ENCODE measurements at regions not wholly inside any gene's neighbourhood (a gene's known extent, or its start where the extent isn't known, plus 50 kb on each side); places are given as distances from the start of the nearest gene placed in this dataset.

- no peak for DNase-seq (ENCODE audit: low read depth)
Observed at GRCh38 chr2:150944315-150944714, 317.3 kb downstream of the RBM43 start.

GRCh38 chr2:150939087-150939486, 322.6 kb downstream of the RBM43 start:
- TF ChIP-seq, protein P1, sequence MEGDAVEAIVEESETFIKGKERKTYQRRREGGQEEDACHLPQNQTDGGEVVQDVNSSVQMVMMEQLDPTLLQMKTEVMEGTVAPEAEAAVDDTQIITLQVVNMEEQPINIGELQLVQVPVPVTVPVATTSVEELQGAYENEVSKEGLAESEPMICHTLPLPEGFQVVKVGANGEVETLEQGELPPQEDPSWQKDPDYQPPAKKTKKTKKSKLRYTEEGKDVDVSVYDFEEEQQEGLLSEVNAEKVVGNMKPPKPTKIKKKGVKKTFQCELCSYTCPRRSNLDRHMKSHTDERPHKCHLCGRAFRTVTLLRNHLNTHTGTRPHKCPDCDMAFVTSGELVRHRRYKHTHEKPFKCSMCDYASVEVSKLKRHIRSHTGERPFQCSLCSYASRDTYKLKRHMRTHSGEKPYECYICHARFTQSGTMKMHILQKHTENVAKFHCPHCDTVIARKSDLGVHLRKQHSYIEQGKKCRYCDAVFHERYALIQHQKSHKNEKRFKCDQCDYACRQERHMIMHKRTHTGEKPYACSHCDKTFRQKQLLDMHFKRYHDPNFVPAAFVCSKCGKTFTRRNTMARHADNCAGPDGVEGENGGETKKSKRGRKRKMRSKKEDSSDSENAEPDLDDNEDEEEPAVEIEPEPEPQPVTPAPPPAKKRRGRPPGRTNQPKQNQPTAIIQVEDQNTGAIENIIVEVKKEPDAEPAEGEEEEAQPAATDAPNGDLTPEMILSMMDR (IDR thresholded peaks at IDR 0.05; ENCODE audit: low read depth, low read length, missing control alignments): no peak
- no peak for DNase-seq (ENCODE audit: low read depth)
- H3K4me3 ChIP-seq (ENCODE audit: low read depth, low read length): no peak overlapping the region

More at GRCh38 chr2:150944315-150944714, 317.3 kb downstream of the RBM43 start:
- TF ChIP-seq, protein P1 (IDR thresholded peaks at IDR 0.05; ENCODE audit: low read depth, low read length, missing control alignments): no peak
- no peak overlapping the region for H3K4me3 ChIP-seq (ENCODE audit: low read depth, low read length)

DNA sequence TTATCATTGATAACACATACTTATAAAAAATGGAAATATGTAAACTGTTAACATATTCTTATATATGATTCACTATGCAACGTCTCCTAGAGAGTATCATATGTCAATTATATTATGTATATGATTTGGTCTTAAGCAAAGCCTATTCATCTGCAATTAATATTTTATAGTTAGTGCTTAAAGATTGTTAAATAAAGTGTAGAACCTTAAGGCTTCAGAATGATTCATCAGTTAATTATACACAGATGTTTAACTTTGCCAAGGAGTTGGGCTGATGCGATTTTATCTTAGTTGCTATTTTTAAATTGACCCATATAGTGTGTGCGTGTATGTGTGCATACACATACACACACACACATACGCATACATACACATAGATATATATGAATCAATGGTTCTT, 323.1 kb downstream of the RBM43 start:
- H3K4me3 ChIP-seq (ENCODE audit: low read depth, low read length): no peak overlapping the region
- DNase-seq (ENCODE audit: low read depth): no peak
- TF ChIP-seq, protein P1 (IDR thresholded peaks at IDR 0.05; ENCODE audit: low read depth, low read length, missing control alignments): no peak

DNA sequence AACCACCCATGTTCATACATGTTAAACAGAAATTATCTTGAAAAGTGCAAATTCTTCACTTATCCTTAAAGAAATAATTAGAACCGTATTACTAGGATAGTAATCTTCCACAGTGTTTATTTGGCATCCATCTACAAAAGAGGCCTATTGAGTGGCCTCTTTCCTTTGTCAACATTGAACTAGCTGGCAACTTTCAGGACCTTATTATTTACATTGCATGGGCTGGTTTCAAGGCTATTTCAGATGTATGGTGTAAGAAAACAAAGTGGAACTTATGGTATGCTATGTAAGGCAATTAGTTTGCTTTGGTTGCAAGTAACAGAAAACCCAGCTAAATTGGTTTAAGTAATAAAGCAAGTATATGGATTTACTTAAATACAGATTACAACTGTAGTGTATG, 324.6 kb downstream of the RBM43 start:
- DNase-seq (ENCODE audit: low read depth): no peak
- TF ChIP-seq, protein P1 (IDR thresholded peaks at IDR 0.05; ENCODE audit: low read depth, low read length, missing control alignments): no peak
- no peak overlapping the region for H3K4me3 ChIP-seq (ENCODE audit: low read depth, low read length)

GRCh38 chr2:150931451-150931850, 330.2 kb downstream of the RBM43 start:
- TF ChIP-seq, protein P1 (IDR thresholded peaks at IDR 0.05; ENCODE audit: low read depth, low read length, missing control alignments): no peak
- DNase-seq (ENCODE audit: low read depth): no peak
- H3K4me3 ChIP-seq (ENCODE audit: low read depth, low read length): no peak overlapping the region

GRCh38 chr2:150925611-150926010, 336.1 kb downstream of the RBM43 start:
- TF ChIP-seq, protein P1 (IDR thresholded peaks at IDR 0.05; ENCODE audit: low read depth, low read length, missing control alignments): no peak
- no peak overlapping the region for H3K4me3 ChIP-seq (ENCODE audit: low read depth, low read length)
- DNase-seq (ENCODE audit: low read depth): no peak

GRCh38 chr2:150924878-150925277, 336.8 kb downstream of the RBM43 start:
- TF ChIP-seq, protein P1 (IDR thresholded peaks at IDR 0.05; ENCODE audit: low read depth, low read length, missing control alignments): no peak
- DNase-seq (ENCODE audit: low read depth): no peak
- no peak overlapping the region for H3K4me3 ChIP-seq (ENCODE audit: low read depth, low read length)

Data from GM12864 (cell line).